WERI-Rb-1 (cell line): ENCODE measurements at regions not wholly inside any gene's neighbourhood (a gene's known extent, or its start where the extent isn't known, plus 50 kb on each side); places are given as distances from the start of the nearest gene placed in this dataset.
"Not testable (repeated sequence)": the region's sequence is repeated elsewhere in the genome, so short reads cannot be mapped to it uniquely, and the experiment has no call there.

Experiments
- DNase-seq: peaks from one replicate; pipeline ENCODE4 v3.0.0-alpha.2; 2020
- H3K27ac ChIP-seq: fragments of 250-450 bp; sonication (Bioruptor Pico); 2 replicates; pipeline ENCODE4 v1.5.1; 2020; ENCODE audit warnings: mild to moderate bottlenecking, moderate library complexity
- H3K27me3 ChIP-seq: fragments of 250-450 bp; sonication (Bioruptor Pico); 2 replicates; pipeline ENCODE4 v1.5.1; 2021; ENCODE audit warnings: mild to moderate bottlenecking, low read depth, moderate library complexity; ENCODE audit not compliant: insufficient read depth, severe bottlenecking
- H3K36me3 ChIP-seq: fragments of 250-450 bp; sonication (Bioruptor Pico); 2 replicates; pipeline ENCODE4 v1.5.1; 2020; ENCODE audit warnings: mild to moderate bottlenecking, moderate library complexity
- H3K4me3 ChIP-seq: 2 replicates; pipeline ENCODE4 v1.5.1; 2011; ENCODE audit warnings: low read depth, mild to moderate bottlenecking, control low read depth, low read length
- H3K9me3 ChIP-seq: fragments of 250-450 bp; sonication (Bioruptor Pico); 2 replicates; pipeline ENCODE4 v1.5.1; 2021; ENCODE audit warnings: mild to moderate bottlenecking, moderate library complexity; ENCODE audit not compliant: severe bottlenecking
- TF ChIP-seq, protein P1 (sequence below): IDR thresholded peaks from 2 replicates; pipeline ENCODE4 v1.5.1; 2011; ENCODE audit warnings: low read depth, mild to moderate bottlenecking, control low read depth, inconsistent platforms, low read length

DNA sequence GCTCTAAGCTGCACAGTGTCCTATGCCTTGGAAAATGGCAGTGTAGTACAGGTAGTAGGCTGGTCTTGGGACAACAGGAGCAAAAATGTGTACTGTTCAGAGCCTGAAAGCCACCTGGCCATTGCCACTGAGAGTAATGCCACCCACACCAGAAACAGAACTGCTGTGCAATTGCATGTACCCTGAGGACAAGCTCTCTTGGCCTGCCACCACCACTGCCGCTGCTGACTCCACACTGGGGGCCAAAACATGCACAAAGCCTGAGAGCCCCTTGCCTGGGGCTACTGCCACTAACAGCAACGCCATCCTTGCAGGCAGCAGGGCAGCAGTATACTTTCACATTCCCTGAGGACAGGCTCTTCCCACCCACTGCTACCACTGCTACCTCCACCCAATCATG, 251.9 kb upstream of the CDH12 start:
- H3K27ac ChIP-seq: no peak overlapping the region
- H3K4me3 ChIP-seq: no peak overlapping the region
- TF ChIP-seq, protein P1, sequence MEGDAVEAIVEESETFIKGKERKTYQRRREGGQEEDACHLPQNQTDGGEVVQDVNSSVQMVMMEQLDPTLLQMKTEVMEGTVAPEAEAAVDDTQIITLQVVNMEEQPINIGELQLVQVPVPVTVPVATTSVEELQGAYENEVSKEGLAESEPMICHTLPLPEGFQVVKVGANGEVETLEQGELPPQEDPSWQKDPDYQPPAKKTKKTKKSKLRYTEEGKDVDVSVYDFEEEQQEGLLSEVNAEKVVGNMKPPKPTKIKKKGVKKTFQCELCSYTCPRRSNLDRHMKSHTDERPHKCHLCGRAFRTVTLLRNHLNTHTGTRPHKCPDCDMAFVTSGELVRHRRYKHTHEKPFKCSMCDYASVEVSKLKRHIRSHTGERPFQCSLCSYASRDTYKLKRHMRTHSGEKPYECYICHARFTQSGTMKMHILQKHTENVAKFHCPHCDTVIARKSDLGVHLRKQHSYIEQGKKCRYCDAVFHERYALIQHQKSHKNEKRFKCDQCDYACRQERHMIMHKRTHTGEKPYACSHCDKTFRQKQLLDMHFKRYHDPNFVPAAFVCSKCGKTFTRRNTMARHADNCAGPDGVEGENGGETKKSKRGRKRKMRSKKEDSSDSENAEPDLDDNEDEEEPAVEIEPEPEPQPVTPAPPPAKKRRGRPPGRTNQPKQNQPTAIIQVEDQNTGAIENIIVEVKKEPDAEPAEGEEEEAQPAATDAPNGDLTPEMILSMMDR: no peak
- H3K36me3 ChIP-seq: no peaks in the 10 kb centered on the region
- no peak for DNase-seq
- no peaks in the 10 kb centered on the region for H3K9me3 ChIP-seq
- H3K27me3 ChIP-seq: no peaks in the 10 kb centered on the region

DNA sequence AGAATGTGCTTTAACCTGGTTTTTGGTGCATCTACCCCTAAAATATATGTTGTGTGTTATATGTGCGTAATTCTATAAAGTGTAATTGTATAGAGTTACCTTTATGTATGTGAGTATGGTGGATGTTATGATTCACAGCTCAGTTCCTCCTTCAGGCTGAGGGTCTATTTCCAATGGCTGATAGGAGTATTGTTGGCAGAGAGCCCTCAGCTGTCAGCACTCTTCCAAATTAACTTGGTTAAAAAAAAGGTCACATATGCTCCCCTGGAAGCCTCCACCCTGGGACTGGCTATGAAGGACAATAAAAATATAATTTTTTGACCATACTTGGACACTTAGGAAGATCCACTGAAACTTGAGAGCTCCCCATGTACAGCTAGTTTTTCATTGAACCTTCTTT, 250.4 kb upstream of the CDH12 start:
- no peaks in the 10 kb centered on the region for H3K27me3 ChIP-seq
- no peaks in the 10 kb centered on the region for H3K36me3 ChIP-seq
- no peaks in the 10 kb centered on the region for H3K9me3 ChIP-seq
- TF ChIP-seq, protein P1: no peak
- DNase-seq: no peak
- H3K27ac ChIP-seq: no peak overlapping the region
- H3K4me3 ChIP-seq: no peak overlapping the region

DNA sequence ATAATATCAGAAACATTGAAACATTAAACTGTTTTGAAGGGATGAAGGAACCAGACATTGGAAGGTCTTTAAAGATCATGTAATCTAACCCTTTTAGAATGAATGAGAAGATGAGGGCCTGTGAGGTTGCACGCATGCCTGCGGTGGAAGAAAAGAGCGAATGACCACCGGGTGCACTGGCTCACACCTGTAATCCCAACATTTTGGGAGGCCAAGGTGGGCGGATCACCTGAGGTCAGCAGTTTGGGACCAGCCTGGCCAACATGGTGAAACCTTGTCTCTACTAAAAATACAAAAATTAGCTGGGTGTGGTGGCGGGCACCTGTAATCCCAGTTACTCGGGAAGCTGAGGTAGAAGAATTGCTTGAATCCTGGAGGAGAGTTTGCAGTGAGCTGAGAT, 242.3 kb upstream of the CDH12 start:
- not testable (repeated sequence) for DNase-seq, H3K9me3 ChIP-seq, H3K27me3 ChIP-seq, H3K4me3 ChIP-seq, H3K36me3 ChIP-seq, H3K27ac ChIP-seq

DNA sequence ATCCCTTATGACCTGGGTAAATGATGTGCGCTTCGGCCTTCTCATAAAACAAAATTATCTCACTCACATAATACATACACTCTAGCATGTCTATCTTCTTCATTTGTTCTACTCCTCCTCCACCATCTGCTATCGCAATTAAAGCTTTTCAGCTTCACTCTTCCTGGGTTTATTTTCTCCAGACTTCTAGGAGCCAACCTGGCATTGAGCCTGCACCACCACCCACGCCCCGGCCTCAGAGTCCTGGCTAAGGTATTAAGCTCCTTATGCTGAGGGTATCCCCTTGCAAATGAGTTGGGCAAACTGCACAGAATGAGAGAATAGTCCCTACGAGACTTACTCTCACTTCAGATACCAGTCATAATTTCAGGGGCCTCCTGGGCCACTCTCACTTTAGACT, 236.1 kb upstream of the CDH12 start:
- no peaks in the 10 kb centered on the region for H3K27me3 ChIP-seq
- no peak overlapping the region for H3K4me3 ChIP-seq
- no peaks in the 10 kb centered on the region for H3K36me3 ChIP-seq
- H3K9me3 ChIP-seq: peaks cover 5% of the 10 kb centered on the region
- no peak overlapping the region; the same call in 1 of the 2 replicates for H3K27ac ChIP-seq
- peak; percentile 66 for DNase-seq
- TF ChIP-seq, protein P1: no peak

DNA sequence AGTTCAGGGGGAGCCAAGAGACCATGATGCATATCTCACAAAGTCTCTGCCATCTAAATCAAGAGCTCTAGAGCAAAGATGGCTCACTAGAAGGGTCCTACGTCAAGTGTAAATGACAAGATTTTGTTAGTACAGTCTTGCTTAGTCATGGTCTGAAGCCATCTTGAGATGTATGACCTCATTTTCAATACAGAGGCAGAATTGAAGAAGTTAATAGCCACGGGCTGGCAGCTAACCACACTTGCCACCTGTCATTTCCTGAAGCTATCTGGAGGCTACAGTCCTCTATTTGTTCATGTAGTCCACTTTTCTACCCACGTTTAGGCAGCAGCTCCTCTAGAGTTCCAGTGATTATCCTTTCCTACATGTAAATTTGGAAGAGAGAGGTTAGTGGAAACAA, 231.7 kb upstream of the CDH12 start:
- Histone ChIP-seq H3K27ac (no peak overlapping the region), H3K9me3 (no peaks in the 10 kb centered on the region), H3K36me3 (no peaks in the 10 kb centered on the region), H3K4me3 (no peak overlapping the region), H3K27me3 (no peaks in the 10 kb centered on the region)
- TF ChIP-seq, protein P1: no peak
- no peak for DNase-seq

DNA sequence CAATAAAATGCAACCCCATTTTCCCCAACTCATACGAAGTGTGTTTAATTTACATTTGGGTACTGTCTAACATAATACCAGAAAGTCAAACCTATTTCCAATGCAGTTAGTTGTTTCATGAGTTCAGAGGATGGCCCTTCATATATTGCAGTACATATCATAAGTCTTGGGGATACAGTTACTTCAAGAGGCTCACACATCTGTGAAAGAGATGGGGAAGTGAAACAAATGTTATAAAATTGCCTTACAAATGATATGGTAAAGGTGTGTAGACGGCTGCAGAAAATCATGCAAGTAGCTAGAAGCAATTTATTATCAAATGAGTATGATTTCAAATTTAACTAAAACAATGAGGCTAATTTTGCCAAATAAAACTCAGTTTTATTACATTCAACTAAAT, 219.0 kb upstream of the CDH12 start:
- Histone ChIP-seq H3K36me3 (no peaks in the 10 kb centered on the region), H3K27ac (peak overlapping the region; percentile 37), H3K4me3 (no peak overlapping the region), H3K27me3 (no peaks in the 10 kb centered on the region), H3K9me3 (peaks cover 4% of the 10 kb centered on the region)
- no peak for DNase-seq
- TF ChIP-seq, protein P1: no peak
